Transverse colon (tissue), 4 donors: ENCODE measurements at regions not wholly inside any gene's neighbourhood (a gene's known extent, or its start where the extent isn't known, plus 50 kb on each side); places are given as distances from the start of the nearest gene placed in this dataset.

Experiments
- DNase-seq: peaks from one replicate; pipeline ENCODE4 v3.0.0-alpha.2; 2019
- H3K27ac ChIP-seq, 4 donors: fragments of 200-600 bp; sonication (generic); 2 replicates each; pipeline ENCODE4 v1.5.1; 2016 to 2018; ENCODE audit warnings: inconsistent platforms in 4 of 4
- H3K27me3 ChIP-seq: fragments of 200-600 bp; sonication (generic); 2 replicates; pipeline ENCODE4 v1.5.1; 2017; ENCODE audit warnings: inconsistent platforms
- H3K36me3 ChIP-seq, 4 donors: fragments of 200-600 bp; sonication (generic); 2 replicates each; pipeline ENCODE4 v1.5.1; 2017 to 2019; ENCODE audit warnings: inconsistent platforms in 4 of 4
- H3K4me1 ChIP-seq, 4 donors: fragments of 200-600 bp; sonication (generic); 2 replicates each; pipeline ENCODE4 v1.5.1; 2017 to 2020; ENCODE audit warnings: inconsistent platforms in 4 of 4
- H3K4me3 ChIP-seq, 4 donors: fragments of 200-600 bp; sonication (generic); 1 replicate in 1 of 4; 2 replicates in 3 of 4; pipeline versions ENCODE4 v1.5.1 to v1.6.1; 2017 to 2019; ENCODE audit warnings: inconsistent platforms in 4 of 4
- H3K9me3 ChIP-seq, 2 donors: fragments of 200-600 bp; sonication (generic); 2 replicates each; pipeline ENCODE4 v1.5.1; 2017 to 2019; ENCODE audit warnings: inconsistent platforms in 2 of 2
- EP300 ChIP-seq: sonication (generic); formaldehyde crosslinking; IDR thresholded peaks from one replicate; pipeline ENCODE4 v1.6.1; 2017; ENCODE audit warnings: antibody characterized with exemption, low read depth
- POLR2A ChIP-seq: fragments of 450-650 bp; IDR thresholded peaks from one replicate; pipeline ENCODE4 v1.6.1; 2016; ENCODE audit warnings: antibody characterized with exemption, mild to moderate bottlenecking, moderate library complexity
- POLR2AphosphoS5 ChIP-seq, 3 donors: sonication (generic); formaldehyde crosslinking; IDR thresholded peaks; one replicate each; pipeline ENCODE4 v1.6.1; 2016; ENCODE audit warnings: antibody characterized with exemption in 3 of 3
- WGBS, 2 donors: methylation state at CpG; one replicate each; pipeline ENCODE4 v1.1.5; 2018; ENCODE audit warnings: low coverage in 1 of 2; 5-methylcytosine and 5-hydroxymethylcytosine counted together
- in situ Hi-C, 4 donors: fragments of 200-750 bp; cut with MboI; loops; one replicate each; pipeline versions ENCODE4 v1.15.0 to v1.15.1; 2017; ENCODE audit warnings: low sequenced_read_pairs in 3 of 4, low pct_ligation_motif_present in 1 of 4, low pct_unique_long_range_greater_than_20kb in 1 of 4
- intact Hi-C: fragments of 100-400 bp; cut with DNase I; formaldehyde crosslinking; loops from one replicate; pipeline ENCODE4 v1.15.1; 2023; ENCODE audit warnings: low total_unique reads
- TF ChIP-seq, protein P1 (sequence below), 5 experiments: fragments of 200-600 bp in 3 of 5; fragments of 450-650 bp in 2 of 5; sonication (generic) in 3 of 5; IDR thresholded peaks; 1 replicate in 2 of 5; 2 replicates in 3 of 5; pipeline ENCODE4 v1.5.1; 2016 to 2017; ENCODE audit warnings: antibody characterized with exemption in 5 of 5, inconsistent platforms in 3 of 5, mild to moderate bottlenecking in 2 of 5, moderate library complexity in 1 of 5

DNA sequence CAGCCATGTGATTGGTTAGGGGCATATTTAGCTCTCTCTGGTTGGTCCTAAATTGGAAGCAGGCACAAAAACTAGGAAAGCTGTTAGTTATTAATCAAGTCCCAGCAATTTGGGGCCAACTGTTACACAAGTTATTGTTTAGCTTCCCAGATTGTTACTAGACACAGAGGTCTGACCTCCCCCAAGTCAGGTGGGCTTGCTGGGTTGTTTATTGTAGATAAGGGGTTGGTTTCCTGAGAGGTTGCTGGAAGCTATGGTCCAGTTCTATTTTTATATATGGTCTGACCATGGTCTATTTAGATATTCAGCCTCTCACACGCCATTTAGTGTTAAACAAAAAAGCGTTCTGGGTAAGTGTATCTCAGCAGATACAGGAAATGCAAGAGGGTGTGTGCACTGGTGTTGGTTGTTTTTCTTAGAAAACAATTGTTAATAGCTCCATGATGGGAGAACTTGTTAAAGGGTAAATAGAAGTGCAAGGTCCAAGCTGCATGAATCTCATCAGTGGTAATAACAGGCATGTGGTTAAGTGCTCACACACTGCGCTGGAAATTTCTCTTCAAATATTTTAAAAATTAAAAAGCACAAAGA is 150.0 kb downstream of the RAP2A start:
- intact Hi-C loops = no loop called here
- WGBS, 2 donors = 51 to 63% methylated on average over 3 of the region's 3 CpGs
- no peak overlapping the region for H3K4me3 ChIP-seq
- no peak overlapping the region for H3K27ac ChIP-seq
- H3K36me3 ChIP-seq = no peaks in the 10 kb centered on the region
- H3K4me1 ChIP-seq = no peaks in the 10 kb centered on the region
- no peaks in the 10 kb centered on the region for H3K27me3 ChIP-seq
- DNase-seq = no peak
- TF ChIP-seq POLR2A = no peak
- TF ChIP-seq, protein P1, sequence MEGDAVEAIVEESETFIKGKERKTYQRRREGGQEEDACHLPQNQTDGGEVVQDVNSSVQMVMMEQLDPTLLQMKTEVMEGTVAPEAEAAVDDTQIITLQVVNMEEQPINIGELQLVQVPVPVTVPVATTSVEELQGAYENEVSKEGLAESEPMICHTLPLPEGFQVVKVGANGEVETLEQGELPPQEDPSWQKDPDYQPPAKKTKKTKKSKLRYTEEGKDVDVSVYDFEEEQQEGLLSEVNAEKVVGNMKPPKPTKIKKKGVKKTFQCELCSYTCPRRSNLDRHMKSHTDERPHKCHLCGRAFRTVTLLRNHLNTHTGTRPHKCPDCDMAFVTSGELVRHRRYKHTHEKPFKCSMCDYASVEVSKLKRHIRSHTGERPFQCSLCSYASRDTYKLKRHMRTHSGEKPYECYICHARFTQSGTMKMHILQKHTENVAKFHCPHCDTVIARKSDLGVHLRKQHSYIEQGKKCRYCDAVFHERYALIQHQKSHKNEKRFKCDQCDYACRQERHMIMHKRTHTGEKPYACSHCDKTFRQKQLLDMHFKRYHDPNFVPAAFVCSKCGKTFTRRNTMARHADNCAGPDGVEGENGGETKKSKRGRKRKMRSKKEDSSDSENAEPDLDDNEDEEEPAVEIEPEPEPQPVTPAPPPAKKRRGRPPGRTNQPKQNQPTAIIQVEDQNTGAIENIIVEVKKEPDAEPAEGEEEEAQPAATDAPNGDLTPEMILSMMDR (IDR thresholded peaks at IDR 0.05) = no peak
- TF ChIP-seq POLR2AphosphoS5 (IDR thresholded peaks at IDR 0.05) = no peak
- TF ChIP-seq EP300 = no peak
- in situ Hi-C loops = no loop called here
- no peaks in the 10 kb centered on the region for H3K9me3 ChIP-seq

DNA sequence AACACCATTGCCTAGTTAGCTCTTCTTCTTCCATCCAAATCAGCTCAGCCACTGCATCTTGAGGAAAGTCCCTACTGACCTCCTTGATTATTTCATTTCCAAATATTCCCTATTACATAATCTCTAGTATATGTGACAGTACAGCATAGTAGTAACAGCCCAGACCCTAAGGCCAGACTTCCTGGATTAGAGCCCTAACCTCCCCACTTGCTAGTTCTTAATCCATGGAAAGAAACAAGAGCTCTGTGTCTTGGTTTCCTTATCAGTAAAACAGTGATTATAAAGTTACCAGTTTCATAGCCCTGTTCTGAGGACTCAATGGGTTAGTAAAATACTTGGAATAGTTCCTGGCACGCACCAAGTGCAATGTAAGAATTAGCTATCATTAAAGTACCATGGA is 153.0 kb downstream of the RAP2A start:
- intact Hi-C loops (no loop called here), in situ Hi-C loops (no loop called here)

DNA sequence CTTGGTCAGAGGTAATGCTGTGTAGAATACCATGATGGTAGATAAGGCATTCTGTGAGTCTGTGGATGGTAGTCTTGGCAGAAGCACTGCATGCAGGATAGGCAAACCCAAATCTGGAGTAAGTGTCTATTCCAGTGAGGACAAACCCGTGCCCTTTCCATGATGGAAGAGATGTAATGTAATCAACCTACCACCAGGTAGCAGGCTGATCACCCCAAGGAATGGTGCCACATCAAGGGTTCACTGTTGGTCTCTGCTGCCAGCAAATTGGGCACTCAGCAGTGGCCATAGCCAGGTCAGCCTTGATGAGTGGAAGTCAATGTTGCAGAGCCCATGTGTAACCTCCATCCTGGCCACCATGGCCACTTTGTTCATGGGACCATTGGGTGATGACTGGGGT is 155.0 kb downstream of the RAP2A start:
- in situ Hi-C loops (no loop called here), intact Hi-C loops (no loop called here)
- no peaks in the 10 kb centered on the region for H3K36me3 ChIP-seq
- no peak for TF ChIP-seq POLR2AphosphoS5 (IDR thresholded peaks at IDR 0.05)
- TF ChIP-seq, protein P1 (IDR thresholded peaks at IDR 0.05) = no peak
- TF ChIP-seq EP300 = no peak
- TF ChIP-seq POLR2A = no peak
- no peaks in the 10 kb centered on the region for H3K9me3 ChIP-seq
- no peak for DNase-seq
- H3K4me3 ChIP-seq = no peak overlapping the region
- no peaks in the 10 kb centered on the region for H3K27me3 ChIP-seq
- no peak overlapping the region for H3K27ac ChIP-seq
- no peaks in the 10 kb centered on the region for H3K4me1 ChIP-seq
- 40% methylated on average over 1 of the region's 1 CpG; no CpG with 5 or more reads in 1 of the 2 donors for WGBS, 2 donors

More for the DNA sequence above, 153.0 kb downstream of the RAP2A start:
- TF ChIP-seq, protein P1 (IDR thresholded peaks at IDR 0.05) = no peak
- TF ChIP-seq EP300 = no peak
- no peak for TF ChIP-seq POLR2AphosphoS5 (IDR thresholded peaks at IDR 0.05)
- no peak for TF ChIP-seq POLR2A
- H3K4me3 ChIP-seq = no peak overlapping the region
- no peaks in the 10 kb centered on the region for H3K9me3 ChIP-seq
- H3K36me3 ChIP-seq = no peaks in the 10 kb centered on the region
- no peaks in the 10 kb centered on the region for H3K27me3 ChIP-seq
- H3K27ac ChIP-seq = no peak overlapping the region
- H3K4me1 ChIP-seq = no peaks in the 10 kb centered on the region
- no peak for DNase-seq
- WGBS, 2 donors = 40 to 60% methylated on average over 1 of the region's 1 CpG

DNA sequence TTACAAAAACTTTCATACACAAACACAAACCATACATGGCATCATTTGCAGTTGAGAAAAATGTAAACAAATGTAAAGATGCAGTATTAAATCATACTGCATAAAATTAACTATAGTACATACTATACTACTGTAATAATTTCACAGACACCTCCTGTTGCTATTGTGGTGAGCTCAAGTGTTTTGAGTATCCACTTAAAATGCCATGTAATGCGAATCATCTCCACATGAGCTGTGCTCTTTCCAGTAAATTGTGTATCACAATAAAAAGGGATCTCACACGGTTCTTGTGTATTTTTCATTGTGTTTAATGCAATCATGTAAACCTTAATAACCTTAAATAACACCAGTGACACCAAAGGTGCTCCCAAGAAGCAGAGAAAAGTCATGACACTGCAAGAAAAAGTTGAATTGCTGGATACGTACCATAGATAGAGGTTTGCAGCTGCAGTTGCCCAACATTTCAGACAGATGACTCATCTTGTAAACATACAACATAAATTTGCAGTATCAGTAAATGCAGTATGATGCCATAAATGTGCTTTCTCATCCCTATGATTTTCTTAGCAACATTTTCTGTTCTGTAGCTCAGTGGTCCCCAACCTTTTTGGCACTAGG is 166.6 kb downstream of the RAP2A start:
- no peak for DNase-seq
- no peak overlapping the region for H3K27ac ChIP-seq
- H3K36me3 ChIP-seq = no peaks in the 10 kb centered on the region
- H3K27me3 ChIP-seq = no peaks in the 10 kb centered on the region
- no peaks in the 10 kb centered on the region for H3K4me1 ChIP-seq
- intact Hi-C loops (no loop called here), in situ Hi-C loops (no loop called here)
- no peak overlapping the region for H3K4me3 ChIP-seq
- no peaks in the 10 kb centered on the region for H3K9me3 ChIP-seq
- TF ChIP-seq, protein P1 (IDR thresholded peaks at IDR 0.05) = no peak
- TF ChIP-seq EP300 (no peak), POLR2A (no peak), POLR2AphosphoS5 (IDR thresholded peaks at IDR 0.05) (no peak)
- 33 to 64% methylated on average over 2 to 3 of the region's 3 CpGs for WGBS, 2 donors
